ENCODE measurements at regions not wholly inside any gene's neighbourhood (a gene's known extent, or its start where the extent isn't known, plus 50 kb on each side); places are given as distances from the start of the nearest gene placed in this dataset.
"Not testable (repeated sequence)": the region's sequence is repeated elsewhere in the genome, so short reads cannot be mapped to it uniquely, and the experiment has no call there.

DNA sequence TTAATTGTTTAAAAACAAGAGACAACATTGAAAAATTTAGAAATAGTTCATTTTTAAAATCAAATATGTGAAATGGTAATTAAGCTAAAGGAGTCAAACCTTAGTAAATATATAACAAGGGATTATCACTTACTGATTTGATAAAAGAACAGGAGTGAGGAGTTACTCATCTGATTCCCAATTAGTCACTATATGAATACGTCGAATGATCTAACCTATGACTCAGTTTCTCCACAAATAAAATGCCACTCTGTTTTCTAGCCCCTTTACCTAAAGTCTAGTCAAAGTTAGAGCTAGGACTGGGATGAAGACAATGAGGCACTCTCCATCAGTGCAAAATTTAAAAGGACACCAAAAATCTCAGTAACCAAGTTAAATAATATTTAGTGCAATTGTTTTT lies 70.4 kb upstream of the RASEF start:
- DNase-seq = no peak

GRCh38 chr9:83132768-83133167 lies 69.8 kb upstream of the RASEF start:
- DNase-seq = no peak

DNA sequence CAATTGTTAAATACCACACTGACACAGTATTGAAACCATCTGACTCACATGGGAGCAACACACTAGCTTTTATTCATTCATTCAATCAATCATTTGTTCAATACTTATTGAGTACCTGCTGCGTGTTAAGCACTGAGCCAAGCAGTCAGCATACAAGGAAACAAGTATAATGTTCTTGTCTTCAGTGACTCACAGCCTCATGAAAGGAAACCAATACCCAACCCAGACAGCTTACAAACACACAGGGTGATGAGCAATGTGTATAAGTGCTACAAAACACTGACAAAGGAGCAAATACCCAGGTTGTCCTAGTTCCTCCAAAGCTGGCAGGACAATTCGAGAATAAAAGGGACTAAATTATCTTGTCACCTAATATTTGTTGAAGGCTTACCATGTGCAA lies 67.6 kb upstream of the RASEF start:
- DNase-seq = no peak

DNA sequence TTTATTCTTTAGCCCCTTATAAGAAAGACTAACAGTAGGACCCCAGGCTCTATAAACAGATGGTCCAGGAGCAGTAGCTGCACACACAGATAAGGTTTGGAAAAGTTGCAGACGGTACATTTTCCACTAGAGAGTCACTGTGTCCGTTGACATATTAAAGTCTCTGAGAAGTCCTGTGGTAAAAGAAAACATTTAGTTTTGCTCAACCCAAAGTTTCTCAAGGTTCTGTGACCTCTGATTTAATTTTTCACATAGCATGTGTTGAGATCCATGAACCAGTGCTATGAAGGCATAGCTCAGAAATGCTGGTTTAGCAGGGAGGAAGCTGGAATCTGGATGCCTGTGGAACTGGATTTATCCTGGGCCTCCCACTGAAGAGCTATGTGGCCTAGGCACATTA lies 62.7 kb upstream of the RASEF start:
- DNase-seq = no peak

GRCh38 chr9:83119873-83120272 lies 56.9 kb upstream of the RASEF start:
- no peak for DNase-seq

GRCh38 chr9:83116026-83116425 lies 53.1 kb upstream of the RASEF start:
- no peak for DNase-seq

DNA sequence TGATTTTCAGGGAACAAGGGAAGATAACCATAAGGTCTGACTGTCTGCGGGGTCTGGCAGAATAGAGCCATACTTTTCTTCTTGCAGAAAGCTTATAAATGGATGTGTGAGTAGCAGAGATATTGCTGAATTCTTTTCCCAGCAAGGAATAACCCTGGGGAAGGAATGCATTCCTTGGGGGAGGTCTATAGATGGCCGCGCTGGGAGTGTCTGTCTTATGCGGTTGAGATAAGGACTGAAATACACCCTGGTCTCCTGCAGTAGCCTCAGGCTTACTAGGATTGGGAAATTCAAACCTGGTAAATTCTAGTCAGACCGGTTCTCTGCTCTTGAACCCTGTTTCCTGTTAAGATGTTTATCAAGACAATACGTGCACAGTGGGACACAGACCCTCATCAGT lies 50.5 kb upstream of the RASEF start:
- not testable (repeated sequence) for DNase-seq
